ENCODE measurements at regions not wholly inside any gene's neighbourhood (a gene's known extent, or its start where the extent isn't known, plus 50 kb on each side); places are given as distances from the start of the nearest gene placed in this dataset.

DNA sequence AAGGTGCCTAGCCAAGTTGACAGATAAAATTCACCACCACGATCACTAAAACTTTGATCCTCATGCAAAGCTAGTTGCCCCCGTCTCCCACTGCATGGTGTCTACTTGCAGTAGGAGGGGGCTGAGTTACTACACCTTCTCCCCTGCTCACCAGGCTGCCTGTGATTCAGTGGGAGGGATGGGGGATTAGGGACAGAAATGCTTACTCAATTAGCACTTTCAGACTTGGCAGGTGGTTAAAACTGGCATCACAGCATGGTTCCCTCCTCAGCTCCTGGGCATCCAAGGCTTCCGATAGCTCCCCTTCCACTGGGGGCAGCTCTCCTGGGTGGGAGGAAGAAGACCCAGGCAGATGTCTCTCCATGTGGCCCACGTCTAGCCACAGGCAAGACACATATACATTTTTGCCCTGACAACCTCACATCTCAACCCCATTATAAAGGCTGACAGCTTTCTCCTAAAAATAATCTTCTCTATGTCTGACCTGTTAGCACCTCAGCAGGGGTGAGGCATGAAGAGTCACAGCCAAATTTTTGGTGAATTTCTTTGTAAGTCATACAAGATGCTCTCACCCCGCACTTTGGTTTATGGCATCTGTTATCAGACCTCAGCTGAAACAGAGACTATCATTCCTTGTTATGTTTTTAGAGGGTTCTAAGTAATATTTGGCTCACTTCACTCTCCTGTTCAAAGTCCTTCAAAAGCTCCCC is 369.0 kb downstream of the SV2B start:
- no peak for TF ChIP-seq POLR2A (IDR thresholded peaks at IDR 0.05)
- TF ChIP-seq, protein P1, sequence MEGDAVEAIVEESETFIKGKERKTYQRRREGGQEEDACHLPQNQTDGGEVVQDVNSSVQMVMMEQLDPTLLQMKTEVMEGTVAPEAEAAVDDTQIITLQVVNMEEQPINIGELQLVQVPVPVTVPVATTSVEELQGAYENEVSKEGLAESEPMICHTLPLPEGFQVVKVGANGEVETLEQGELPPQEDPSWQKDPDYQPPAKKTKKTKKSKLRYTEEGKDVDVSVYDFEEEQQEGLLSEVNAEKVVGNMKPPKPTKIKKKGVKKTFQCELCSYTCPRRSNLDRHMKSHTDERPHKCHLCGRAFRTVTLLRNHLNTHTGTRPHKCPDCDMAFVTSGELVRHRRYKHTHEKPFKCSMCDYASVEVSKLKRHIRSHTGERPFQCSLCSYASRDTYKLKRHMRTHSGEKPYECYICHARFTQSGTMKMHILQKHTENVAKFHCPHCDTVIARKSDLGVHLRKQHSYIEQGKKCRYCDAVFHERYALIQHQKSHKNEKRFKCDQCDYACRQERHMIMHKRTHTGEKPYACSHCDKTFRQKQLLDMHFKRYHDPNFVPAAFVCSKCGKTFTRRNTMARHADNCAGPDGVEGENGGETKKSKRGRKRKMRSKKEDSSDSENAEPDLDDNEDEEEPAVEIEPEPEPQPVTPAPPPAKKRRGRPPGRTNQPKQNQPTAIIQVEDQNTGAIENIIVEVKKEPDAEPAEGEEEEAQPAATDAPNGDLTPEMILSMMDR (IDR thresholded peaks at IDR 0.05): no peak
- no peak for TF ChIP-seq POLR2AphosphoS5 (IDR thresholded peaks at IDR 0.05)

Data from gastroesophageal sphincter (tissue), 3 donors.